Neural crest cell (in vitro differentiated cells): ENCODE measurements at regions not wholly inside any gene's neighbourhood (a gene's known extent, or its start where the extent isn't known, plus 50 kb on each side); places are given as distances from the start of the nearest gene placed in this dataset.
A peak's percentile ranks its signal among the peaks of the same experiment; 100 is the strongest.

Experiments used
- DNase-seq: peaks from one replicate; pipeline ENCODE4 v3.0.0; 2021; ENCODE audit warnings: low read depth, mixed read lengths, low spot score
- H3K27ac Mint-ChIP-seq: one replicate; pipeline ENCODE4 v1.8.0; 2021; ENCODE audit warnings: mild to moderate bottlenecking, mixed read lengths; ENCODE audit not compliant: unreplicated experiment
- H3K27me3 Mint-ChIP-seq: 2 replicates; pipeline ENCODE4 v1.8.0; 2021; ENCODE audit warnings: low read depth, mild to moderate bottlenecking, mixed read lengths
- H3K36me3 Mint-ChIP-seq: 2 replicates; pipeline ENCODE4 v1.8.0; 2021; ENCODE audit warnings: low read depth, mild to moderate bottlenecking, mixed read lengths
- H3K4me1 Mint-ChIP-seq: 2 replicates; pipeline ENCODE4 v1.8.0; 2021; ENCODE audit warnings: mixed read lengths
- H3K4me3 Mint-ChIP-seq: one replicate; pipeline ENCODE4 v1.8.0; 2021; ENCODE audit warnings: mild to moderate bottlenecking, mixed read lengths
- H3K9me3 Mint-ChIP-seq: 2 replicates; pipeline ENCODE4 v1.8.0; 2021; ENCODE audit warnings: mixed read lengths
- CTCF ChIP-seq: fragments of 200-600 bp; sonication (generic); conservative IDR thresholded peaks from 2 replicates; pipeline ENCODE4 v1.5.0; 2021; ENCODE audit warnings: antibody characterized with exemption, mild to moderate bottlenecking

GRCh38 chr18:44425161-44425560 lies 255.5 kb upstream of the SETBP1 start:
- DNase-seq, result no peak
- no peak overlapping the region for H3K4me3 Mint-ChIP-seq
- H3K36me3 Mint-ChIP-seq, result peaks cover 2% of the 10 kb centered on the region
- peaks cover 5% of the 10 kb centered on the region for H3K4me1 Mint-ChIP-seq
- peaks cover 5% of the 10 kb centered on the region for H3K9me3 Mint-ChIP-seq
- H3K27ac Mint-ChIP-seq, result no peak overlapping the region
- TF ChIP-seq CTCF, result no peak
- H3K27me3 Mint-ChIP-seq, result no peaks in the 10 kb centered on the region

- no peak for DNase-seq
- Mint-ChIP-seq H3K4me1 (peaks cover 5% of the 10 kb centered on the region), H3K27ac (peak overlapping the region; percentile 69), H3K9me3 (peaks cover 8% of the 10 kb centered on the region), H3K27me3 (no peaks in the 10 kb centered on the region), H3K4me3 (no peak overlapping the region), H3K36me3 (peaks cover 2% of the 10 kb centered on the region)
- no peak for TF ChIP-seq CTCF
These were observed 243.1 kb upstream of the SETBP1 start for GRCh38 chr18:44437603-44438002.

- TF ChIP-seq CTCF, result no peak
- H3K27me3 Mint-ChIP-seq, result no peaks in the 10 kb centered on the region
- H3K36me3 Mint-ChIP-seq, result no peaks in the 10 kb centered on the region
- H3K4me3 Mint-ChIP-seq, result no peak overlapping the region
- H3K27ac Mint-ChIP-seq, result no peak overlapping the region
- no peaks in the 10 kb centered on the region for H3K9me3 Mint-ChIP-seq
- DNase-seq, result no peak
- H3K4me1 Mint-ChIP-seq, result peaks cover 13% of the 10 kb centered on the region
These were observed 230.5 kb upstream of the SETBP1 start for GRCh38 chr18:44450226-44450625.

GRCh38 chr18:44452346-44452745 lies 228.3 kb upstream of the SETBP1 start:
- Mint-ChIP-seq H3K36me3 (no peaks in the 10 kb centered on the region), H3K27me3 (no peaks in the 10 kb centered on the region), H3K27ac (no peak overlapping the region), H3K4me1 (peaks cover 13% of the 10 kb centered on the region), H3K4me3 (no peak overlapping the region), H3K9me3 (no peaks in the 10 kb centered on the region)
- no peak for TF ChIP-seq CTCF
- DNase-seq, result no peak

- TF ChIP-seq CTCF, result no peak
- Mint-ChIP-seq H3K36me3 (no peaks in the 10 kb centered on the region), H3K4me3 (no peak overlapping the region), H3K9me3 (no peaks in the 10 kb centered on the region), H3K27me3 (no peaks in the 10 kb centered on the region), H3K27ac (no peak overlapping the region), H3K4me1 (peaks cover 13% of the 10 kb centered on the region)
- no peak for DNase-seq
These were observed 227.2 kb upstream of the SETBP1 start for GRCh38 chr18:44453505-44453904.

- Mint-ChIP-seq H3K4me3 (no peak overlapping the region), H3K36me3 (no peaks in the 10 kb centered on the region), H3K9me3 (no peaks in the 10 kb centered on the region), H3K27me3 (no peaks in the 10 kb centered on the region), H3K27ac (no peak overlapping the region), H3K4me1 (peaks cover 21% of the 10 kb centered on the region)
- no peak for DNase-seq
- no peak for TF ChIP-seq CTCF
These were observed 221.9 kb upstream of the SETBP1 start for GRCh38 chr18:44458777-44459176.
